Pons (tissue), 1 donor: ENCODE measurements at regions not wholly inside any gene's neighbourhood (a gene's known extent, or its start where the extent isn't known, plus 50 kb on each side); places are given as distances from the start of the nearest gene placed in this dataset.

Experiments
- DNase-seq: peaks from one replicate; pipeline ENCODE4 v3.0.0-alpha.2; 2016; ENCODE audit warnings: low spot score

DNA sequence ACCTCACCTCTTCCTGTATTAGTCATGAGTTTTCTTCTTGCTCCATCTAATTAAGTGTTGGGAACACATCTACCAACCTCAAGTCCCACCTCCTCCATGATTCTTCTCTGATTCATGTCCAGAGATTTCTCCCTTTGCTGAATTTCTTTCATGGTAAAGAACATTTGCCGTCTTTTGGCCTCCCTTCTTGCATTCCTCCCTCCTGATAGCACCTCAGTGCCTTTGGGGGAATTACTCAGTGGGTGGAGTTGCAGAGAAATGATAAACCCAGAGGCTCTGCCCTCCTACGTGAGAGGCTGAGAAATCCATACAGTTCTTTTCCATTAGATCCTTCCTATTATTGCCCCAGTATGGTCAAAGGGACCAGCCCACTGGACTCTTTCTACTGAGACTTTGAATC lies 651.9 kb downstream of the SLC4A3 start:
- no peak for DNase-seq

DNA sequence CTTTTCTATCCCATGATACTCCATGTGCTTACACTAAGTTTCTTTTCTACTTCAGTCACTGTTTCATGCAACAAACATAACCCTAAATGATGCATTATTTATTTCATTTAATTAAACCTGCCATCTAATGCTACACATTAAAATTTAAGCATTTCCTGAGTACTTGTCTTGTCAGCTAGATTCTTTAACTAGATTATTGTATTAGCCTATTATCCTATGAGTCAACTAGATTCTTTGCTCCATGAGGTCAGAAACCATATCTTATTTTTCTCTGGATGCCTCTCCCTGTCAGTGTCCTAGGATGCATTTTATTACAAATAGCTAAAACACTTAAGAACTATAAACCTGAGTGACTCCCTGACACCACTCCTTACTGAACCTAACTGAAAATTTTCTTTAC lies 652.4 kb downstream of the SLC4A3 start:
- no peak for DNase-seq

DNA sequence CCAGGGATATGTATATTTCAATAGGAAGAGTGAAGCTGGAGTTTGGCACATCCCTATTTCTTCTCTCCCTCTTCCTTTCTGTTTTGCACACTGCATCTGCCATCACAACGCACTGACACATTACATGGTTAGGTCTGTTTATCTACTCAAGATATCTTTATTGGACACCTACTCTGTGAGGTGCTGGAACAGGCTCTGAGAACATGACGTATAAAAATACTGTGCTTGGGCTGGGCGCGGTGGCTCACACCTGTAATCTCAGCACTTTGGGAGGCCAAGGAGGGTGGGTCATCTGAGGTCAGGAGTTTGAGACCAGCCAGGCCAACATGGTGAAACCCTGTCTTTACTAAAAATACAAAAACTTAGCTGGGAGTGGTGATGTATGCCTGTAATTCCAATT lies 653.3 kb downstream of the SLC4A3 start:
- DNase-seq: no peak

DNA sequence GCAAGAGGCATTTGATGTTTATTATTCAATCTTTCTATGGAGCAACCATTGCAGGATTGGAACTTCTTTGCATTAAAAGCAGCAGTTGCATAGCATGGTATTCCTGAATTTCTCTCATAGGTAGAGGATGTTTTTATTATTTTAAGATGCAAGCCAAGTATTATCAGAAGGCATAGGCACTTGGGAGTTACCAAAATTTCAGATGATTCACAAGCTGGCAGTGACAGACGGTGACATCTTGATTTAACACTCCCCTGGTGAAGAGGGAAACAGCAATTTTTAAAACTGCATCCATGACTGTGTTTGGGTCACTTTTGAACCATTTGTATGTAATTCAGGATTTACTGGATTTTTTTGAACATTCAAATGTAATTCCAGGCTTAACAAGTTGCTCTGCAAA lies 654.3 kb downstream of the SLC4A3 start:
- no peak for DNase-seq

DNA sequence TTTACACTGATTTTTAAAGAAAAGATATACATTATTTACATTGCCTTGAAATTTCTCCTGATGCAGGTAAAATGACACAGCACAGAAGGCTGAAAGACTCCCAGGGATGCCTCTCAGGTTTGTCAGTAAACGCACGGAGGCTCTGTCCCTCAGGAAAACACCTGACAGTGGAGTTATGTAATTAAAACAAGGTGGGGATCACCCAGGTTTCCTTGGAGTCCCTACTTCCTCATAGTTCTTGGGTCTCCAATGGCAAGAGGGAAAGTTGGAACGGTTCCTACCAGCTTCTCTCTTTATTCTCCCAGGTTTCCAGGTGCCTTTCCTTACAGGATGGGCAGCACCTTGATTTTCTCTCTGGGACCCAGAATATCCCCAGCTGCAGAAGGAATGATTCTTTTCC lies 654.8 kb downstream of the SLC4A3 start:
- no peak for DNase-seq

DNA sequence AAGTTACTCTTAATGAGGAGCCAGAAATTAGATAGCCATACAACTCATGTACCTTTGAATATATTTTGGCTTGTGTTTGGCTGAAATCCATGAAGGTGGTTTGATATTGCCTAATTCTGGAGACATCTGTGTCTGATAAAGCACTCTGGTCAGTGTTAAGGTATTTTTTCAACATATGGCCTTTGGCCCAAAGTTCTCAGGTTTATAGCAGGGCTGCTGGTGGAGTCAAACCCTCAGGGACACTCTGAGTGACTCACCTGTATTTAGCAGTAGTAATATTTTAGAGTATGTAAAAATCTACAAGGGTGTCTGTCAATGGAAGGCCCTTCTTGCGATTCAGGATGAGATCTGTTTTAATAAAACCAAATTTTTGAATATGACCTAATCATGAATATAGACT lies 666.5 kb downstream of the SLC4A3 start:
- no peak for DNase-seq

DNA sequence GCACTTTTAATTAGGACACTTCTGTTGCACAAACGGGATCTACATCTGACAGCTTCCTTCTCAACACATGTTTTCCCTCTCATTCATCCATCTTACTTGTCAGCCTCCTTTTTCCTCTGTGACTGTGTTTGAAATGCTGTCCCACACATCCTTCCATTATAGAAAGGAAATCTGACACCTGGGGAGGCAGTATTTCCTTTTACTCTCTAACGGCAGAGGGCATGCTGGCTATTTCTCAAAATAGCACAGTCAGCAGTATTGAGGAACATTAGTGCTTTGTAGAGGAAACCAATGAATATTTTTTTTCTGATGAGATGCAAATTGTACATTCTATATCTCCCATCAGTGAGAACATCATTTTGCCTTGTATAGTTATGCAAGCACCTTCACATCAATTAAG lies 668.7 kb downstream of the SLC4A3 start:
- no peak for DNase-seq

DNA sequence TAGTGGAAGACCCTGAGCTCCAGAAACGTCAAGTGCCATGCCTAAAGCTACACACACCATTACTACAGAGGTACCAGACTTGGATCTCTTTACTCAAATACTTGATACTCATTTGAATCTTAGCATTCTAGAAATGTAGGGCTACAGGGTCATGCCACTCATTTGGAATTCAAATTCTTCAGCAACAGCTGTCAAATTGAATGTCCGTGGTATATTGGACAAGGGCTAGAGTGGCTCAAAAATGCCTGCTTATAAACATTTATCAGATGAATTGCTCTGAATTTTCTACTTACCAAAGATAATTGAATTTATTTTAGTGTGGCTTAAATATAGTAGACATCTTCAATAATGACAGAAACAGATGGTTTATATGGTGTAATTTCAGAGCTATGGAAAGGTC lies 669.7 kb downstream of the SLC4A3 start:
- no peak for DNase-seq

DNA sequence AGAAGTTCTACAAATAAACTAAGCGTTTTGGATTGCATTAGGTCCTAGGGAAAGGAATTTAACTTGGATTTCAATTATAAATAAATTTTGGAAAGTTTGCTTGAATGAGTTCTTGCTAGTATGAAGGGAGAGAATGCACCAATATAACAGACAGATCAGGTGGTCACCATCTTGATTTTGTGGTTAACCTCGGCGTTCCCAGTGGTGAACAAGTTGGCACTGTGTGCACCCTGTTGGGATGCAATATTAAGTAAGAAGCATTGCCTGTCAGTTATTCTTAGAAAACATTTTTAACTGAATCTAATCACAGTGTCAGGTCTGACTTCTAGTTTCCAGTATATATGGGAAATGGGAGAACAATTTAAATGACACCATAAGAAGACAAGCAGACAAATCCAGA lies 673.4 kb downstream of the SLC4A3 start:
- DNase-seq: no peak

DNA sequence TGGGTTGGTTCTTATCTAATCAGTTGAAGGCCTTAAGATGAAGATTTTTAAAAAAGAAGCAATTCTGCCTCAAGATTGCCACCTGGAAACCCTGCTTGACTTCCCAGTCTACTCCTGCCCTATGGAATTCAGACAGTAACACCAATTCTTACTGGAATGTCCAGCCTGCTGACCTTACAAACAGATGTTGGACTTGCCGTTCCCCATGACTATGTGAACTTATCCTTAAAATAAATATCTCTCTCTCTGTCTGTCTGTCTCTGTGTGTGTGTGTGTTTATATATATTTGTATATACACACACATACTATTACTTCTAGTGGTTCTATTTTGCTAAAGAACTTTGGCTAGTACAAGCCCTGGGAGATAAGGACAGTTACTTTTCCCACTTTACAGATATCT lies 675.3 kb downstream of the SLC4A3 start:
- DNase-seq: no peak

DNA sequence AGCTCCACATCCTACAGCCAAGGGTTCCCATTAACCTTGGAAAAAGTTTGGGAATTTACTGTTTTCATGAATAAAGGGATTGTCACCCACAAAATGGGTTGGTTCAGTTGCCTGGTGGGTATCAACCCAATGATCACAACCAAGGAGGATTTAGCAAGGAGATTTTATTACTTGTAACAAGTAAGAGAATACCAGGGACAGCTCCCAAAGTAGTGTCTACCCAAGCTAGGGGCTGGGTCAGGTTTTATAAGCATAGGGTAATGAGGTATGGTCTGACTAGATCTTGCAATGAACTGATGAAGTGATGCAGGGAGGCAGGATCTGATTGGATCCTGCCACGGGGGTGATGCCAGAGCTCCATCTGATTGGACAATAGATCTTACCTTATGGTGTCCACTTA lies 681.8 kb downstream of the SLC4A3 start:
- DNase-seq: no peak

DNA sequence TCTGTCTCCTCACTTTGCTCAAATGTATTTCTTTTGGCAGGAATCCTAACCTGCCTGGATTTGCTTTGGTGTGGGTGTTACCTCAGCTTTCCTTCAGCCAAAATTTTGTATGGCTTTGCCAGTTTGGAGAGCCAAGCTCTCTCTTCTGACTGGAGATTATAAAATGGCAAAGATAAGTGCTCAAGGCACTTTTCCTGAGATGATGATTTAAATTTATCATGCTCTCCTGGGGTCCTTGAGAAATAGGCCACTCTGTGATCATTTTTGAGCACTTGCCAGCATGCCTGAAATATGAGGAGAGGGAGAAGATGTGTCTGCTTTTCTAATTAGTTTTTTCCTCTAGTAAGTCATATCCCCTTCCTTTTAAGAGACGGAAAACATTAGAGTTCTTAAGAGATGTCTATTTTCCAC lies 683.0 kb downstream of the SLC4A3 start:
- DNase-seq: no peak

DNA sequence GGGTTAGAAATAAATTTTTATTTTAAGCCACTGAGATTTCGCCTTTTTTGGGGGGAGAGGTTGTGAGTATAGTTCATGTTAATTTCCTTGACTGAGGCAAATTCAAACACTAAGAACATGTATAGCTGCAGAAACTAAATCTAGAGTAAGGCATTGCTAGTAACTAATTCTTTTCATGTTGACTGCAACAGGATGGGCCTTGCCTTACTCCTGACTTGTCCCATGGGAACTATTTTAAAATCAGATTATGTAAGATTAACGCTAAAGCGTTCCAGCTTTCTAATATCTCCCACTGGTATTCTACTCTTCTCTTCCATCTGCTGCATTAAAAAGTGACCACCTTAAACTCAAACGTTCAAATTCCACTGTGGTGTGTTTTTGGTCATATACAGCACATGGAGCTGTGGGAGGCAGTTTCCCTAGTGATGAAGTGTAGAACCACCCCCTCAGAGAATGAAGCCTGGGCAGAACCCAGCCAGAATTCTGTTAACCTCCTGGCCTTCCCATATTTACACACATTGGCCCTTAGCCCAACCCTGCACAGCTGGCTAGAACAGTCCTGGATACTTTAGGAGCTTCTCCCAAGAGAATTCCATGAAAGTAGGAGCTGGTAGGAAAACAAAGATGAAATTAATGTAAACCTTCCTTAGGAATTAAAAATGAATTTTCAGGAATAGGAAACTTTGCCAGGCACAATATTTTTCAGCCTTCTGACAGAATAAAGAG lies 687.8 kb downstream of the SLC4A3 start:
- no peak for DNase-seq

DNA sequence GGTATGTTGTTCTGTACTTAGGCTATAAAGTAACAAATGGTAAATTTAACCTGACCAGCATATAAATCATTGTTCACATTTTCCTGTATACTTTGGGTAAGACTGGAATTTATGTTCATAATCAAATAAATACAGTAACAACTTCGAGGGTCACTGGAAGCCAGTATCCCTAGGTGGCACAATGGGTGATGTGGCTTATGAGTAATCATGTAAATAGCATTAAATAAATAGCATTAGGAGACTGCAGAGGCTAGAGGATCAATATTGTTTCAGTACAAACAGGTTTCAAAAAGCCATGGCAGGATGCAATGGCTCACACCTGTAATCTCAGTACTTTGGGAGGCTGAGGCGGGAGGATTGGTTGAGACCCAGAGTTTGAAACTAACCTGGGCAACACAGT lies 690.6 kb downstream of the SLC4A3 start:
- DNase-seq: no peak

DNA sequence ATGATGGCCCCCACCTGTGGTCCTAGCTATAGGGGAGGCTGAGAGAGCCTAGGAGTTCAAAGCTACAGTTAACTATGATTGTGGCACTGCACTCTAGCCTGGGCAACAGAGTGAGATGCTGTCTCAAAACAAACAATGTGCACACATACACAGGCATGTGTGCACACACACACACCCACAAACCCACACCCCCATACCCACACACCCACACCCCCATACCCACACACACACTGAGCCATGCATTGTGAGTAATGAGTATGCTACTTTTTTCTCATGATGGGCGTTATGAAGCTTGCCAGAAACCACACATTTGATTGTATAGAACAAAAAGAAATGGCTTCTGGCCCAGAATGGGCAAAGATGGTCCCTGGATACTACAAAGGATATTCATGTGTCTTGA lies 691.1 kb downstream of the SLC4A3 start:
- DNase-seq: no peak

DNA sequence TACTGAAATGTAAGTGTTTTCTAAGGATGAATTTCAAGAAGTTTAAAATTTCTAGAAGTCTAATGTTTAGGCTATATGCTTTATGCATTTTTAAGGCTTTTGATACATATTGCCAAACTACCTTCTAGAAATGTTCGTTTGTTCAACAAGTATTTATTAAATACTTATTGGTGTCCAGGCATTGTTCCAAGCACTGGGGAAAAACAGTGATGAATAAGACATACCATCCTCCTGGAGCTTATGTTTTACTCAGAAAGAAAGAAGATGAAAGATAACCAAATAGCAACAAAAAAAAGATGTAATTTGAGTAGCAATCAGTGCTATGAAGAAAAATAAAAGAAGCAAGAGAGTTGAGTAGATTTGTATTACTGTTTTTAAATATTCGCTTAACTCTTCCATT lies 692.9 kb downstream of the SLC4A3 start:
- DNase-seq: no peak

DNA sequence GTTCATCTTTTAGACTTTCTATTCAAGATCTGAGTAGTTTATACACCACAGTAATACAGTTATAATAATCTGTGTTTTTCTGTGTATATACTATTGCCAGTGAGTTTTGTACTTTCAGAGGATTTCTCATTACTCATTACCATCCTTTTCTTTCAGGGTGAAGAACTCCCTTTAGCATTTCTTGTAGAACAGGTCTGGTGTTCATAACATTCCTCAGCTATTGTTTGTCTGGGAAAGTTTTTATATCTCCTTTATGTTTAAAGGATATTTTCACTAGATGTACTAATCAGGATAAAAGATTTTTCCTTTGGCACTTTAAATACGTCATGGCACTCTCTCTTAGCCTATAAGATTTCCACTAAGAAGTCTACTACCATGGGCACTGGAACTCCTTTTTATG lies 705.5 kb downstream of the SLC4A3 start:
- DNase-seq: no peak

DNA sequence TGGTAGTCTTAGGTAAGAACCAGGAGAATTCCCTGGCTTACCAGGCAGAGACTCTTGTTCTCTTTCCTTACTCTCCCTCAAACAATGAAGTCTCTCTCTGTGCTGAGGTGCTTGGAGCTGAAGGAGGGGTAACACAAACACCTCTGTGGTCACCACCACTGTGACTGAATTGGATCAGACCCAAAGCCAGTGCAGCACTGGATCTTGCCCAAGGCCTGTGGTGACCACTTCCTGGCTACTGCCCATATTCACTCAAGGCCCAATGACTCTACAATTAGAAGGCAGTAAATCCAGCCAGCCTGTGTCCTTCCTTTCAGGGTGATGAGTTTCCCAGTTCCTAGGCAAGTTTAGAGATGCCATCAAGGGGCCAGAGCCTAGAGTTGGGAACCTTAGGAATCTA lies 706.8 kb downstream of the SLC4A3 start:
- no peak for DNase-seq

DNA sequence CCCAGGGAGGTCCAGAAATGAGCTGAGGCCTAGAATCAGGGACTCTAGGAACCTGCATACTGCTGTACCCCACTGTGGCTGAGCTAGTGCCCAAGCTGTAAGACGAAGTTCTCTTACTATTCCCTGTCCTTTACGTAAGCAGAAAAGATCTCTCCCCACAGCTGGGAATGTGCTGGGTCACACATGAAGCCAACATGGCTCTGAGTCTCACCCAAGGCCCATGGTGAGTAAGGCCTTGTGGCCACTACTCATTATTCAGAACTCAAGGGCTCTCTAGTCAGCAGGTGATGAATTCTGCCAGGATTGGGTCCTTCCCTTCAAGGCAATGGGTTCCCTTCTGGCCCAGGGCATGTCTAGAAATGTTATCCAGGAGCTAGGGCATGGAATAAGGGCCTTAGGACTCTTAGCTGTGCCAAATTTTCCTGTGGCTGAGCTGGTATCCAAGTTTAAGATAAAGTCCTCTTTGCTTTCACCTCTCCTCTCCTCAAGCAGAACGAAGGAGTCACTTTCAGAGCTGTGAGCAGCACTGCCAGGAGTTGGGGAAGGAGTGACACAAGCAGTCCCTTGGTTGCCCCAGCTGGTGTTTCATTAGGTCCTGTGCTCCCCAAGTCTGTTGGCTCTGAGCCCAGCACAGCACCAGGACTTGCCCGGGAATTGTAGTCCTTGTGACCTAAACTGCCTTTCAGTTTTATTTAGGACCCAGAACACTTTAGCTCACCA lies 707.6 kb downstream of the SLC4A3 start:
- no peak for DNase-seq

DNA sequence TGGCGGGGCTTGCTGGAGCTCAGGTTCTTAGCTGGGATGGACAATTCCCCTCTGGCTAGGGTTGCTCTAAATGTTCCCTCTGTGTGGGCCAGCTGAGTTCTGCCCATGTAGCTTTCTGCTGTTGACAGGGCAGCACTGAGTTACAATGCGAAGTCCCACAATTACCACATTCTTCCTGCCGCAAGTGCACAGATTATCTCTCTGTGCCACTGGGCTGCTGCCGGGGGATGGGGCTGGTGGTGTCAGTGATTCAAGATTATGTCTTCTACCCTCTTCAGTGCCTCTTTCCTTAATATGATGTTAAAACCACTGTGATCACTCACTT lies 708.1 kb downstream of the SLC4A3 start:
- DNase-seq: peak; percentile 9

DNA sequence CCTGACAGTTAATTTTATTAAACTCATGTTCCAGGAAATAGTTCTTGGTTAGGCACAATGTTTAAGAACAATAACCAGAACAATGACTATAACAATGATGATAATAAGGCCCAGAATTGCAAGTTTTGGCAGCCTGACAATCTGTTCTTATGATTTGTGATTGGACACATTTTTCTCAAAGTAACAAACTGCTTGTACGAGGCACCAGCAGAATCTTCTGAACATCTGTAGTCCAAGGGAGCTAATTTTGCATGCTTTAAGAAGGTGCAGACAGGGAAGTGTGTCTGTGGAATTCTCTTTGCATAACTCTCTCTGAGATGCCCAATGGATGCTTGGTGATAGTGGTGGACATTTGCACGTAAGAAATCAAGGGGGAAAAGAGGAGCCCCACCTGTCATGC lies 709.3 kb downstream of the SLC4A3 start:
- DNase-seq: no peak

DNA sequence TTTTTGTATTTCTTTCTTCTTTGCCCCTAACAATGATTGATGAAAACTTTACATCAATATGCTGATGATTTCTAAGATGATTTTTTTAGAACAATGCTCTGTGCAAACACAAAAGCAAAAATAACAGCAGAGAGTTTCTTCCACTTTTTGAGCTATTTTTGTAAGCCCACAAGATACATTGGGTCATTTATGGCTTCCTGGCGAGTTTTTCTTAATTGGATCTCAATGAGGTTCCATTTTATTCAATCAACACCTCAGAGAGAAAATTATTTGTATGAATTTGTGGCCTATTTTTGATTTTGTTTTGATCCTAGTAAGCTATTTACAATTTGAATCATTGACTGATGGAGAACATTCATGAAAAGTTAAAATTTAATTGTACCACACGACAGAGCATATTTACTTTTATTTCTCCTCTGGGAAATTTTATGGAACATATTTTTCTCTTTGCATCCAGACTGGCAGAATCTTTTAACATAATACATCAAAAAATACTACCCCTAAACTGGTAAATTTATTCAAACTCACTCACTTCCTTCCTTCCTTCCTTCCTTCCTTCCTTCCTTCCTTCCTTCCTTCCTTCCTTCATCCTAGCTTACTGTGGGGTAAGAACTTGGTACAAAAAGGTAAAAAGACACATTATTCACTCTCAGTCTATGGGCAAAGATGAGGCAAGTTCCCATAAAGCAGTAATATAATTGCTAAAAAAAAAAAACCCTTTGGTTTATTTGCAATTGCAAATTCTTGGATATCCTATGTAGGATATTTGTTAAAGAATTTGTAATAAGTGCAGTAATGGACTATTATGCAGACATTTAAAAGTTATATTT lies 710.4 kb downstream of the SLC4A3 start:
- DNase-seq: no peak

DNA sequence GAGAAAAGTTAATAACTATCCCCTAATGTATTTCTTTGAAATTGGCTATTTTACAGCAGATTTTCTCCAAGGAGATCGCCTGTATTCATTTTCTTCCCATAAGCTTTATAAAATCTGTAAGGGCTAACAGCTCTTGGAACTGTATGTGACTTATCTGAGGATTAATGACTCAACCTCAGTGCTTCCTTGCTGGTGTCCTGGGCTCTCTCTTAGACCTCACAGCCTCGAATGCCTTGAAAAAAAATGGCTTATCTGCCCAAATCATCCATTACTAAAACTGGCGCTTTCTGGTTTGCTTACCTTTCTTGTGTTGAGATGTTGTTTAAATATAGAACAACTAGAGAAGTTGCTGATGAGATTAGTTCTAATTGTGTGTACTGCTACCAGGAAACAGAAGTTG lies 713.6 kb downstream of the SLC4A3 start:
- DNase-seq: no peak
